Fibroblast of skin of left quadriceps (primary cell): ENCODE measurements at regions not wholly inside any gene's neighbourhood (a gene's known extent, or its start where the extent isn't known, plus 50 kb on each side); places are given as distances from the start of the nearest gene placed in this dataset.

Experiments used
- DNase-seq, 2 experiments: peaks; one replicate each; pipeline ENCODE4 v3.0.0-alpha.2; 2013; ENCODE audit warnings: low read depth in 2 of 2

DNA sequence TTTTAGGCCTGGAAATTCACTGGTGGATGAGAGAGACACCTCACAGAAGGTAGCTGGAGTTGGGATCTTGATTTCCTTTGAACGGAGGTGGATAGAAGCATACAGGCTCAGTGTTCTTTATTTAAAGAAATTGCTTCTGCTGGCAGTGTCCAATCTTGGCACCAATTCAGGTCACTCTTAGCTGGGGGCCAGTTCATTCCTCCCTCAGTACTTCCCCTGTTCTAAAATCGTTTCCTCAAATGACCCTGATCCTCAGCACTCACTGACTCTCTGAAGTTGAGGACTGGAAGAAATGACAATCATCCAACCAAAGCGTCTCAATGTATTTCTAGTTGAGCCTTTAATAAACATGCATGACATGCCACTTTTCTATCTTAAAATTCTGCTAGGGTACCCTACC lies 472.5 kb upstream of the BTBD3 start:
- no peak for DNase-seq

DNA sequence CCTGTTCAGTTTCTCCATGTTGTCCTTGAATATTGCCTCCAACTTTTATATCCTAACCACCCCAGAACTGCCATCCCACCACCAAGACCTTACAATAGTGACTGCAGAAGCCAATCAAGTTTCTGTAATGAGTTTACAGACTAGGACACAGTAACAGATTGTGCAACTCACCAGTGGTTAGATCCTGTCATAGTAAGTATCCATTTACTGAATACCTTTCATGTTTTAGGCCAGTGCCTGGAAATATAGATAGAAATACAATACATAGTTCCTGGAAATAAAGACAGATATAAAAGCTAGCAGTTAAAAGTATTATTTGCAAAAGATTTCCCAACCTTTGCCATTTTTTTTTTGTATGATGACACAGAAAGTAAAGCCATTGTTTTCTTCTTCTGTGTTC lies 471.8 kb upstream of the BTBD3 start:
- no peak for DNase-seq

DNA sequence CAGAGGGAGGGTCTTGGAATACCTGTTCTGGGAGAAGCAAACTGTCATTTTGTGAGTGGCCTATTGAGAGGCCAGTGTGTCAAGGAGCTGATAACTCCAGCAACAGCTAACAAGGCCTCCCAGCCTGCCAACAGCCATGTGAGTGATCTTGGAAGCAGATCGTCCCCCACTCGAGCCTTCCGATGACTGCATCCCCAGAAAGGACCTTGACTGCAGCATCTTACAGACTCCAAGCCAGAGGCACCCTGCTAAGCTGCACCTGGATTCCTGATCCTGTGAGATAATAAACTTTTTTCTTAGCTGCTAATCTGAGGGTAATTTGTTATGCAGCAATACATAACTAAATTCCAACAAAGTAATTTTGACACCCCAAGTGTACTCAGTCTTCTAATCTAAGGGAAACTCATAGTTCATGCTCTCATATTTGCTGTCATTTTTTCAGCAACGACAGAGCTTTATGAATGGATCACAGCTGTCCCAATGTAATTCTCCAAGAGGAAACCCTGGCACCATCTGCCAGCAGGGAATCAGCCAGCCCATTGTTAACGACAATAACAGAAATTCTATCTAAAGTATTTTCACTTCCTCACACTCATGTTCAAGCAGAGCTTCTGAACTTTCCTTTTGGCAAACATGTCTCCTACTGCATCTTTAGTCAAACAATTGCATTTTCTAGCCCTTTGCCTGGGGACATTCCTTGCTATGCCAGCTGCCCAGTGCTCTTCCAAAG lies 470.2 kb upstream of the BTBD3 start:
- no peak for DNase-seq

DNA sequence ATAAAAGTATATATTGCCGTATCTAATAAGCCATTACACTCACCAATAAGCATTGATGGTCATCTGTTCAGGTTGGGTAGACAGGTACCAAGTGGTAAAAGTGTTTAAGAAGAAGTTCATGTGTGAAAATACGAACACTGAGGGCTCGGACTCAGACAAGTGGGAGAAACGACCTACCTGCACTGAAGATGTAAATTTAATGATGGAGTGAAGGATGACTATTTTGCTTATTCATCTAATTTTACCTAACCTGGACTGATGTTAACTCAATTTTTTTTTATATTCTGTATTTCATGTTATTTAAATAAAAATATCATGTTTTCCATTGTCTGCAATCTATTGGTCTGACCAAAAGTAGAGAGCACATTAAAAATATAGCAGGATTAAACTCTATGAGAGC lies 469.1 kb upstream of the BTBD3 start:
- DNase-seq = no peak

DNA sequence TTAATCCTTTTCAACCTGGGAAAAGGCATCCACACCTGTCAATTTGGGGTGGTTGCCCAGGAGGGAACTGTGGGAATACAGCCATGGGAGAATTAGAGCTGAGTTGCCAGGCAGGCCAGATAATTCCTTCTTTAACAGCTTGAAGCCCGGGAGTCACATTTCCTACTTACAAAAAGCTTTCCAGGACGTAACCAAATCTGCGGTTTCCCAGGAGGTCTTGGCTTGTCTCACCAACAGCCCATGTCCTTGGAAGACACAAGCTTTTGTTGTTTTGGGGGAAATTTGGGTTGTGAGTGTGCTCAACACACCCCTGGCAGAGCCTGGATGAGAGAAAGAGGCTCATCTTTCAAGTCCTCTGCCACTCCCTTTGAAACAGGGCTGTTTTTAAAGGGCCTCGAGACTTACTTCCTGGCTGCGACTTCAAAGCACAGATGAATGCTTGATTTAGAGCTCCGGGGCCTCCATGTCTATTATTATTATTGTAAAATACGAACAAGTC lies 465.9 kb upstream of the BTBD3 start:
- DNase-seq = no peak

DNA sequence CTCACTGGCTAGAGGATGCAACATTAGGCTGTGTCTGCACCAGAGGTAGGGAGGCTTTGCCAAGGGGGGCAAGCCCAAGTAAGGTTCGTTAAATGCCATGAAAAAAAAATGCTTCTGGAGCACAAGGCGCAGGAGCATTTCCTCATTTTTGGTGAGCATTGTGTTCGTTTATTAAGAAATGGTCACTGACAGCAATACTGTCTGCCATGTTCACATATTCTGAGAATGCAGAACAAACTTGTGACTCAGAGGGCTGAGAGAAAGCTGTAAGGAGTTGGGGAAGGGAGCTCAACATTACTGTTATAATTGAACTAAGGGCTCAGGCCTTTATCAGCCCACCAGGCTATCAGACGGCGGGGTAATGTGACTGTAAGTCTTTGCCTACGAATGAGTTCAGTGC lies 465.4 kb upstream of the BTBD3 start:
- no peak for DNase-seq

DNA sequence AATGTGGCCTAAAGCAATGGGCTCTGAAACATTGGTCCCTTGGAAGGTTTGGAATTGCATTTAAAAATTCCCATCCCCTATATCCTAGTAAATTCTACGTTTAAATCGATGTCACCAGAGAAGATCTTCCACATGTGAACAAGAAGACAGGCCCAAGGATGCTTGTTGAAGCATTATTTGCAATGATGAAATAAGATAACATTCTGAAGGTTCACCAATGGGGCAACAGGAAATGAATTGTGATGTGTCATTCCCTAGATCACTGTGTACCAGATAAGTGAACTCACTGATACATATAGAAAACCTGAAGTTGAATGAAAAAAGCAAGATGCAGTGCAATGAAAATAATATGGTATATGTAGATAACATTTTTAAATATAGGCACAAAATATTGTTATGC lies 464.3 kb upstream of the BTBD3 start:
- DNase-seq = no peak

DNA sequence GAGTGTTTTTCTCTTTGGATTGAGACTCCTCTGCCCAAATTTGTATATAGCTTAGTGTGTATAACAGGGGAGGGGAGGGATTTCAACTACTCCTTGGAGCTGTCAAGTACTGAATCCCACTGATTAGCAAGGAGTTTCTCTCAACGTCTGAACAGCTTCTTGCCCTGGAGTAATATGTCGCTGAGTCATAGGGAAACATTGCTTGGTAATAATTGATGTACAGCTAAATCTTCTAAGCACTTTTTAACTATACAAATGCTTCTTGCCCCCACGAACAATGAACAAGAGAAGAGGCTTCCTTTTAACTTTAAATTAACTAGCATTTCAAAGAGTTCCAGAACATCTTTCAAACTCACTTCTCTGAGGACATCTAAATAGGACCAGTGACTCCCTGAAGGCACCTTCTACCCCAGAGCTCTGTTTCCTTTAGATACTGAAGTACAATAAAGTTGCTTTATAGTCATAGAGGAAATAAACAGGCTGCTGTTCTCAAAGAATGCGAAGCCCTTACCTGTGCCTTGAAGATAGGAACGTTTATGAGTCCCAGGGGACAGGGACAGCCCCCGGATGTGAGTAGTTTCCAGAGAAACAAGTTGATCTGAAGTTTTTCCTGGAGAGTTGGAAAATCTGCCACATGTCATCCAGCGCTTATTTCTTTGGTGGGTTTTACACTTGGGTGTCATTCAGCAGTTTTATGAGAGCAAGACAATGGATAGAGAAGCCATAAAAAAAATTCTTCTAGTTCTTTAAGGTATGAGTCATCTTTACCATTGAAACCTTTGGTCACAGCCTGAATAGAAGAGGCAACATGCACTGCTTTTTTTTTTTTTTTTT lies 462.5 kb upstream of the BTBD3 start:
- DNase-seq = peak; percentile 68 to 70

DNA sequence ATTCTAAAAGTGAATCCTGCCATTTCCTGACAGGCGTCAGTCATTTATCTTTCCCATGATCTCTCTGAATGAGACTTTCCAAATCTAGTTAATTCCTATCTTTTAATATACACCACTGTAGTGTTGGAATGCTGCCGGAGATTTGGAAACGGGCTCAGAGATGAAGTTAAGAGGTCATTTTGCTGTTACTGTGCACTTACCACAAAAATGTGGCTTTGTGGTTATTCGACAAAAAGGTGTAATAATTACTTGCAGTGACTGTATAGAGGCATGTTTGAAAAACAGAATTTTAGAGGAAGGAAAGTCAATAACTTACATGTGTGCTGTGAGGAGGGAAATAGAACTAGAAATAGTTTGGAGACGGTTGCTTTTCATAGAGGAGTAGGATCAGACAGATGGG lies 460.2 kb upstream of the BTBD3 start:
- DNase-seq = peak; percentile 59

DNA sequence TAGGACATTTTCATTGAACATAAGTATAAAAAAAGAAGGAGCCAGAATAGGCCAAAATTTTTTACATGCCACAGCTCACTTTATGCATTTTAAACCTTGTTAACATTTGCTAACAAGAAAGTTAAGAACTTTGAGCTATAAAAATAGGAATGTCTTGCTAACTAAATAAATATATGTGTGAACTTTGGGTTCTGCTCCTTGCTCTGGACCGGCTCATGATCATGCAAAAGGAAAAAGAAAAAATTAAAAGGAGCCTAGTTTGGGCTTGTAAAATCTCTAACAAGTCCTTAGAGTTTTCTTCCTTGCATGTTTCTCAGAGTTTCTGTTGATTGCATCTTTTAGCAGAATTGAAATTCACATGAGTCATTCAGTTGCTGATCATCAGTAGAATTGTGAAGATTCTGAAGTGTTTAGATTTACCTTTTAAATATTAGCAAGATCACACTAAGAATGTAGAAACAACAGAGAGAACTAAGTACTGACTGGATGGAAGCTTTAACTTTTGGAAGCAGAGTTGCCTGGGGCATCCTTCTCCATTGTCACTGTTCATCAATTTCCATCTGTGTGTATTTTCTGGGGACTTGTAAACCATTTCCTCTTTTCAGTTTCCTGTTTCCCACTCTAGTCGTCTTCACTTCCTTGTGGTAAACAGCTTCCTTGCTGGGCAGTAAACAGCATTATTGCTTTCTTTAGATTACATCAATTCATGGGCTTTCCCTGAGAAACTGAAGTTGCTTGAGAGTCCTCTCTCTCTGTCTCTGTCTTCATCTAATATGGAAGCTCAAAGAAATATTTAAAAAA lies 458.4 kb upstream of the BTBD3 start:
- no peak for DNase-seq

DNA sequence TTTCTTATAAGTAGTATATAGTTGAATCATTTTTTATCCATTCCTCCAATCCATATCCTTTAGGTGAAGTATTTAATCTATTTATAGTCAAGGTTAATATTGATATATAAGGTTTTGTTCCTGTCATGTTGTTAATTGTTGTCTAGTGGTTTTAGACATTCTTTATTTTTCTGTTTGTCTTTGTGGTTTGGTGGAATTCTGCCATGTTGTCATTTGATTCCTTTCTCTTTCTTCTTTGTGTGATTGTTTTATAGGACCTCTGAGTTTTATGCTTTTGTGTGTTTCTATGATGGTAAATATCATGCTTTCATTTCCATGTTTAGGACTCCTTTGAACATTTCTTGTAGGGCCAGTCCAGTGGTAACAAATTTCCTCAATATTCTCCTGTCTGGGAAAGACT lies 450.3 kb upstream of the BTBD3 start:
- no peak for DNase-seq

DNA sequence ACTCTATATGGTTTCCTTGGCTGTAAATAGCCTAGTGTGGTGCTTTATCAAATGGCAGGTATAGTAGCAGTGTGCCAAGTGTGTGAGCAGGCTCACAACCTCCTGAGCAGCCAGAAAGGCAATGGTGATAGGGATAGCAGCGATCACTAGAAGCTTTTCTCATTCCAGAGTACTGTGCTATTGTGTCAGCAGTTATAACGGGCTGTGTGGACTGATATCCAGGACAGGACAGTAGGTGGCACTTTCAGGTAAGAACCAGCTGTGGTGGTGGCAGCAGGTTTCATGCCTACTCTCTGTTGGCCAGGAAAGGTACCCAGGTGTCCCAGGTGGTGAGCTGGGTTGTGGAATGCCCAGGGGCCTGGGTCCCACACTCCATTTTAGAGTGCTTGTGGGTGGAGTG lies 448.8 kb upstream of the BTBD3 start:
- no peak for DNase-seq

DNA sequence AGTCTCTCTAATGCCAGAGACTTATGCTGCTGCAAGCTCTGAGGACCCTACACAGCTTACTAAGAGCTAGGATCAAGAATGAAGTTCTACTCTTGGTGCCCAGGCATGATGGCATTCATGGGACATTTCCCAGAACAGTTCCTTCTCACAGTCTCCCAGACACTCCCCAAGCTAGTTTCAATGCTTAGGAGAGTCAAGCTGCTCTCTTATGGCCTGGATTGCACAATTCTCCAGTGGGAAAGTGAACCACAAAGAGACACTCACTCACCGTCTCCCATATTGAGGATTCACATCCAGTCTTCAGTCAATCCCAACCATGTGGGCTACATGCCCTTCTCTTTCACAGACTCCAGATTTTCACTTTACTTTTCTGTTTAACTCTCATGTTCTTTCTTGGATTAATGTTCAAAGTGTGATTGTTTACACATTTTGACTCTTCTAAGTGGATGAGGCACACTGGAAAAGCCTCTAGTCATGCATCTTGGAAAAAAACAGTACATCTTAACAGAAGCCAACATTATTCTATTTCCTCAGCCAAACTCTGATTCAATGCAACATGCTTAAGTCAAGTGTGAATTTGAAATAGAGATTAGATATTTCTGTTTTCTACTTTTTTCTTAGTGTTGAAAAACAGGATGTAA lies 447.8 kb upstream of the BTBD3 start:
- no peak for DNase-seq

DNA sequence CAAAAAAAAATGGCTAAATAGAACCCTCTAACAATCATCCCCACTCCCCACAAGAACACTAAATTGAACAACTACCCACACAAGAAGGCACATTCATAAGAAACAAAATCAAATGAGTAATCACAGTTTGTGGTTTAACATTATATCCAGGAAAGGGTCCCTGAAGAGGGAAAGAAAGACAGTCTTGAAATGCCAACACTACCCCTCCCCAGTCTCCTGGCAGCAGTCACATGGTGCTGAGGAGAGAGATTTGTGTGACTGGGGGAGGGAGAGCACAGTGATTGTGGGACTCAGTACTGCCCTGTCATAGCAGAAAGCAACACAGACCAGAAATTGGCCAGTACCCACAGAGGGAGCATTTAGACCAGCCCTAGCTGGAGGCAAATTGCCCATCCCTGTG lies 443.7 kb upstream of the BTBD3 start:
- no peak for DNase-seq

DNA sequence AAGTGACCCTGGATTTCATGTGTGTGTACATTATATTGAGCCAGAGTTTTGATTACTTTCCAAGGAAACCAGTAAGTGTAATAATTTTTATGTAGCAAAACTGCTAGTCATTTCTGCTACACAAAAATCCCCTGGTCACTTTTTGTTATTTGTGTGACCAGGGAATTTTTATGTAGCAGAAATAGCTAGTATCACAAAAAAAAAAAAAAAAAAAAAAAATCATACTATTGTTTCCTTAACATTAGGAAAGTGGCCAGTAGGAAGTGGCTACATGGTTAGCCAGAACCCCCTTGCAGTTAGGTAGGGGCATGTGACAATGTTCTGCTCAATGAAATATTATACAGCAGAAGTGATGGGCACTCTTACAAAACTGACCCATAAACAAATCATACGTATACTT lies 434.0 kb upstream of the BTBD3 start:
- no peak for DNase-seq

DNA sequence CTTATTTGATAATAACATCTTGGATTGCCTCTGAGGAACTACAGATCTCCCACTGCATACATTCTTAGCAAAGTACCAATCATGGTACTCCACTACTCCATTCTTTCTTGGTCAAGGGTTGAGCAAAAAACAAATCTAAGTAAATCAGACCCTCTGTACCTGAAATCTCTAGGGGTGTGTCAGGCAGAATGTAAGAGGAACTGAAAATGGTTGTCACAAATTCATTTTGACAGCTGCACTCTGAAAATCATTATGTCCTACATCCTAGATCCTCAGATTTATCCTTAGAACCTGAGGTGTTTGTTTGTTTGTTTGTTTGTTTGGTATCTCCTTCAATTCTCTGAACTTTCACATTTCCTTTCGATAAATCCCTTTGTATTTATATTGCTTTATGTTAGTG lies 433.2 kb upstream of the BTBD3 start:
- no peak for DNase-seq

DNA sequence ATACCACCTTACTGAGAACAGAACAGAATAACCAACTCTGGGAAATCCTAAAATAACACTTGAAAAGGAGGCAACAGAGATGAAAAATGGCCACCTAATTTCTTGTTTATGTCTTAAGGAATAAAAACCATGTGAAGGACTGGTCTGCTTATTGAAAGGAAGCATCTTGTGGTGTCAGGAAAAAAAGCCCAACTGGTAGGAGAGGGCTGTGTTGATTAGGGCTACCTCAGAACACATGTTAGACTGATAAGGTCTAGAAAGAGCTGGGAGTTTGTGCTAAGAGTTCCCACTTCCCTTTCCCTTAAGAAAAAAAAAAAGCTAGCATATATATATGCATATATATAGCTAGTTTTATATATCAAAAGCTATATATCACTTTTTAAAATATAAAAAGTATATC lies 425.3 kb upstream of the BTBD3 start:
- DNase-seq = no peak

DNA sequence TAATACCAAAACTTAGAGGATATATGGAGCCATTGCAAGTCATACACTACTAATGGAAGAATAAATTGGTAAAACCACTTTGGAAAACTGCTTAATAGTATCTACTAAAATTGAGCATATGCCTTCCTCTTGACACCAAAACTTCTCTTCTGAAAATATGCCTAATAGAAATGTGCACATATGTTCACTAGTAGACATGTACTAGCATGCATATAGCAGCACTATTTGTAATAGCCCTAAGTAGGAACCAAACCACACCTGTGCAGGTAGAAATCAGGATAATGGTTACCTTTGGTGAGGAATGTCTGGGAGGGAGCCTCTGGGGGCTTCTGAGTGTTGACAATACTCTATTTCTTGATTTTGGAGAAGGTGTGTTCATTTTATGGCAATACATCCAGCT lies 424.8 kb upstream of the BTBD3 start:
- no peak for DNase-seq

DNA sequence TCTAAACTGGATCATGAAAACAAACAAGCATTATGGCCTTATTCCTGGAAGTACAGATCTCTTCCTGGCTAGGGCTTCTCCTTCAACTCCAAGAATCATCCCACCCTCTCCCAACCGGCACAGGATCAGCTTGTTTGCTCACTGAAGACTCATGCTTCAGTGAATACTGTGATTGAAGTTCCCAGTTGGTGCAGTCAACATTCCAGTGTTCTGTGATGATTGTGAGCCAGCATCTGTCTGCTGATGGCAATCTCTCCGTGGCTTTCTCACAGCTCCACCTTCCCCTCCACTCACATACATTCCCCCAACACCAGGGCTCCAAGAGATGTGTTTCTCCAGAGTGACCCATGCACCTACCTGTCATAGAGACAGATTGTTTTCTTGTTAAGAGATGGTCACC lies 421.3 kb upstream of the BTBD3 start:
- no peak for DNase-seq

DNA sequence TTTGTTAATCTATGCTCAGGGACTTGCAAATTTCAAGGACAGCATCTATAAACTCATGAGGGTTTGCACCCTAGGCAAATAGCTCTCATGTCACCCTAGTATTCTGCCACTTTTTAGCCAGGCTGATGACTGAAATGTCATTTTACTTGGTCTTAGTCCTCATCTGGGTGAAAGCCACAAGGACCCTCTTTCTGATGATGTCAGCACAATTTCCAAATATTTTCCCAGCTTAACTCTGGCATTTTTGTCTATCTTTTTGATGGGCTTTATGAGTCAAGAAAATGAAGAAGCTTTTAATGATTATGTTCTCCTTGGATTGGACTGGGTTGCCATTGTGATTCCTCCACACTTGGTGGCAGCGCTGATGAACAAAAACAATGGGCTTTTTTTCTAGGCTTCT lies 420.1 kb upstream of the BTBD3 start:
- no peak for DNase-seq

DNA sequence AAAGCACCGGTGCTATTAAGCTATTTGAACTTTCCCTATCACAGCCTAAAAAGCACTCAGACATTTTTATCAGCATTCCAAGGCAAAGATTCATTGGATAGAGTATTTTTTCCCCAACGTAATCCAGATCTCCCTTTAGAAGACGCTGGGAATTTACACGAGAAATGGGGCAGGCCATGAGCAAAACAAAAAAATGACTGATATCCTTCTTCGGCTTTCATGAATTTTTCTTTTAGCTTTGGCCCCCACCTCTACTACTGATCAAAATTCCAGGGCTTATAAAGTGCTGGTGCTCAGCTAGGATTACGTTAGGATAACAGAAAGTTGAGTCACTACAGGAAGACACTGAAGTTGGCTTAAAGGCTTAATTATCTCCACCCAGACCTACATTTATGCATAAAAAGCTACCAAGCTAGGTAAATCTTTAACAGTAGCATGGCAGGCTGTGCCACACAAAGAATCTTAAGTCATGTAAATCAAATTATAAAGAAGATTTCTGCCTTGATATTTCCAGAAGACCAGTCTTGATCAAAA lies 418.5 kb upstream of the BTBD3 start:
- DNase-seq = no peak

DNA sequence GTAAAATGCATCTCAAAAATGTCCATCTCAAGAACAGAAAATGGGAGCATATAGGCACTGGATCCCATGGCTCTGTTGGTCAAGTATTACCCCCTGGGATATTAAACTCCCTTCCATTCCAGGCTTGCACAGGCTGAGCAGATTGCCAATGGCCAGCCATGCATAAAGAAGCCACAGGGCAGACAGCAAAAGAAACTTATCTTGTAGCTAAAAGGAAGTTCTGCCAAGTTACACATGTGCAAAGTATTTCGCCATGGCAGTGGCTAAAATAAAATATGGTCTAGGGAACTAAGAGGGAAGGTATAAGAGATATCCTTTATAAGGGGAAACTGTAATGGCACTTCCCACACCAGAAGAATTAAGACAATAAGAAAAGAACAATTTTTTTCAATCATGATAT lies 415.6 kb upstream of the BTBD3 start:
- DNase-seq = no peak
